GM19372 (cell line): ENCODE measurements at regions not wholly inside any gene's neighbourhood (a gene's known extent, or its start where the extent isn't known, plus 50 kb on each side); places are given as distances from the start of the nearest gene placed in this dataset.
"Not testable (repeated sequence)": the region's sequence is repeated elsewhere in the genome, so short reads cannot be mapped to it uniquely, and the experiment has no call there.

ENCODE experiments used
- ATAC-seq: cut with Tn5 transposase; IDR thresholded peaks from one replicate; pipeline ENCODE4 v1.9.1; 2021; ENCODE audit warnings: mild to moderate bottlenecking, low read depth, moderate library complexity; ENCODE audit not compliant: unreplicated experiment

- ATAC-seq = no peak
These were observed 136.1 kb upstream of the MYO3A start for GRCh38 chr10:25797888-25798429.

DNA sequence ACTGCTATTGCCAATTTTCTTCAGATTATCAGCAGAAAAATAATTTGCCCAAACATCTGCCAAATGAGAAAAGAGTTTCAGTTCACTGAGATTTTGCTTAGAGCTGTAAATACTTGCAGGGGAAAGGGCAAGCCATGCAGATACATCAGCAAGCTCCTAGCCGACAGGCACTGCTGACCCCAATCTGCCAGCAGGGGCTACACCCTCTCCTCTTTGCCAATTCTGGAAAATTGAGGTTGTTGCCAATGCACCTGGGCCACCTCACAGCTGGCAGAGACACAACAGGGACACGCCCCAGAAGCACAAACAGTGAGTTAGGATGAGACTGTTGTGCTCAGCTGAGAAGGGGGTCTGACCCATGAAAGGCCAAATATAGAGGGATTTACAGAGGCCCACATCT is 129.5 kb upstream of the MYO3A start:
- no peak for ATAC-seq

DNA sequence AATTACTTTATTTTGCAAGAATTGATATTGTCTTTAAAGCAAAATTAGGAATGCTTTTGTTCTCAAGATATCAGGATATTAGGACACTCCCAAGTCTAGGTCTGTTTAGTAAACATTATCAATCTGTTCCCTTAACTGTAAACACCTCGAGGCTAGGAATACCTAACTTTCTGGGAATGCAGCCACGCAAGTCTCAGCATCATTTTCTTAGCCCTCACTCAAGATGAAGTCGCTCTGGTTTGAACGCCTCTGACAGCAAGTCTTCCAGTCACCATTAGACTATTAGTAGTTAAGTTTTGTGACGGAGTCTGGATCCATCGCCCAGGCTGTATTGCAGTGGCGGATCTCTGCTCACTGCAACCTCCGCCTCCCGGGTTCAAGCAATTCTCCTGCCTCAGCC is 128.0 kb upstream of the MYO3A start:
- ATAC-seq = no peak

GRCh38 chr10:25808372-25808771 is 125.7 kb upstream of the MYO3A start:
- ATAC-seq = no peak

GRCh38 chr10:25811052-25811685 is 122.9 kb upstream of the MYO3A start:
- ATAC-seq = no peak

- ATAC-seq = no peak
These were observed 120.5 kb upstream of the MYO3A start for GRCh38 chr10:25813511-25813910.

DNA sequence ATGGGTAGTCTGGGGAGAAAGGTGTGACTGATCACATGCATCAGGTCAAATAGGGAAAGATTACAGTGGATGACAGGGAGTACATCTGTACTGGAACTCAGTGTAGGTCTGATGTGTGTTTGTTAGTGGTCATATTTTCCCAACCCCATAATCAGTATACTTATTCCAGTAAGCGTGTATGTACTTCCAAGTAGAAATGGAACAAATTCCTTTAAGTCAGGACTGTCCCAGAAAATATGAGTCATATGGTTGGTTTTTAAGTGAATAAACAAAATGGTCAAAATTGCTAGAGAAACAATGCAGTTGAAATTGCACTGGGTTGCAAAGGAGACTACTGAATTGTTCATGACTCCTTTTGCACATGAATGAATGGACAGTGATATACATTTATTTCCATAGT is 118.8 kb upstream of the MYO3A start:
- no peak for ATAC-seq

DNA sequence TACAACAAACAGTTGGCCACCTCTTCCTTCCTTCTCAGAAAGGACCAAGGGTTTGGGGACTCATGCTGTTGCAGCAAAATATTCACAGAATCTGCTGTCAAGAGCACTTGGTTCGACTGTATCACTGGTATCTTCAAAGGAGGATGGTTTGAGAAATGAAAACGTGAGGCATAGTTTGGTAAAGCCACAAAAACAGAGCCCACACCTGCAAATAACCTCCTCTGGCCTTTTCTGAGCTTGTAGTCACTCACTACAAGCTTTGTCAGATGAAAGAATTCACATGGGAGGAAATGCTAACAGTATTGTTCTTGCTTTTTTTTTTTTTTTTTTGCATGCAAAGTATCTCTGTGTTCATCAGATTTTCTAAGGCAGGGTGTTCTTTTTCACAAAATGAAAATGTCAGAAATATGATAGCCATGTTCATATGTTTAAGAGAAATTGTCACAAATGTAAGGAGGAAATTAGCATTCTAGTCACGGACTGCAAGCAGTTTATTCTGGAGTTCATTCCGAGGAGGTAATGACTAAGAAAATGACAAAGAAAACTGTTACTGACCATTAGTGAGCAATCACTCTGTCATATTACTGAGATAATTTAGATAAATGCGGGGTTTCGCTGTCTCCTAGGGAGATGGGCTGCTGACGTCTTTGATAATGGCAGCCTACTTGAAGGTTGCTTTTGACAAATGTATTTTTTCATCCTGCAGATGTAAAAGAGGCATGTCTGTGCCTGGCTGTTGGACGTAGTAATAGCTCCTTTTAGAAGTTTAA is 117.8 kb upstream of the MYO3A start:
- no peak for ATAC-seq

DNA sequence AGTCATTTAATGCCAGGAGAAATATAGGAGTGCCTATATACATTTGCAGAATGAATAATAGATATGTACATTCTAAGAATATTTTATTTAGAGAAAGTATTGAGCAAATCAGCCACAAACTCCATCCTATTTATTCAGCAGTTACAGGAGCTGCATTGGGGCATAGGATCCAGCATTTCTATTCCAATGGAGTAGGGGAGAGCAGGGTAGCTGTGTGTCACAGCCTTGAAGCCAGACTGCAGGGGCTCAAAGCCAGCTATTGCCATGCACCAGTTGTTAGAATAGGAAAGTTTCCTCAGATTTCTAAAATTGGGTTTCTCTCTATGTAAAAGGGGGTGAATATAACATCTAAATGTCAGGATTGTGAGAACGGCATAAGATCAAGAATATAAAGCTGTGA is 116.8 kb upstream of the MYO3A start:
- no peak for ATAC-seq

GRCh38 chr10:25818751-25819150 is 115.3 kb upstream of the MYO3A start:
- no peak for ATAC-seq

GRCh38 chr10:25820472-25820871 is 113.6 kb upstream of the MYO3A start:
- no peak for ATAC-seq

DNA sequence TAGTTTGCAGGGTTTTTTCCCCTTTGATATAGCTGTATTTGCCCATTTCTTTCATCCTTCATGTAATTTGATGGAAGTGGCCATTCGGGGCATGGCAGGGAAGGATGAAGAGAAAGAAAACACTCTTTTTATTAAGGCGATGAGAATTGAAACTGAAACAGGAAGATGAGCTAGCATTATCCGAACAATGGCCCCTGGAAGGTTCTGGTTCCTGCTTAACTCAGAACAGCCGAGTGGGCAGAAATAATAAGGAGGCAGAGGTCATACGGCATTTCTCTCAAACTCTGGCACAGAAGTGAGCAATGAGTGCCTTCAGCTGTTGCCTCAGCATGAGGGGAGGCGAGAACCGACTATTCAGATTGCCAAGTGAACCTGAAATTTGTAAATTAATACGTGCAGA is 113.2 kb upstream of the MYO3A start:
- ATAC-seq = no peak

DNA sequence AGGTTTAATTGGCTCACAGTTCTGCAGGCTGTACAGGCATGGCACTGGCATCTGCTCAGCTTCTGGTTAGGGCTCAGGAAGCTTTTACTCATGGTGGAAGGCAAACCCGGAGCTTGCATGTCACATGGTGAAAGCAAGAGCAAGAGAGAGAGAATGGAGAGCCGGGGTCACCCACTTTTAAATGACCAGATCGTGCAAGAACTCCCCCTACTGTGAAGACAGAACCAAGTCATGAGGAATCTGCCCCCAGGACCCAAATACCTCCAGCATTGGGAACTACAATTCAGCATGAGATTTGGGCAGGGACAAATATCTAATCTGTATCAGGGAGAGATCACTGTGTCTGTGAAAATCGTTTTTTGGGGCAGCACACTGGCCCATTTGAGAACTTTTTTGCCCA is 110.0 kb upstream of the MYO3A start:
- ATAC-seq = no peak

DNA sequence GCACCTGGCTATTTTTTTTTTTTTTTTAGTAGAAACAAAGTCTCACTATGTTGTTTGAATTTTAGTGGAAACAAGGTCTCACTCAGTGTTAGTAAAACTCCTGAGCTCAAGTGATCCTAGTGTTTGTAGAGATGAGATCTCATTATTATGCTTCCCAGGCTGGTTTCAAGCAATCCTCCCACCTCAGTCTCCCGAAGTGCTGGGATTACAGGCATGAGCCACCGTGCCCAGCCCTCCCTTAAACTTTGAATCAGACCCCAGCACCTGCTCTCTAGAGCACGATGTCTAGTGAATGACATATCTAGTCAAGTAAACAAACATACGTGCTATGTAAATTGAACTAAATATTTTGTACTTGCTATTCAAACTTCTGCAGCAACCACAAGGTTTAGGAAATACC is 105.6 kb upstream of the MYO3A start:
- no peak for ATAC-seq

DNA sequence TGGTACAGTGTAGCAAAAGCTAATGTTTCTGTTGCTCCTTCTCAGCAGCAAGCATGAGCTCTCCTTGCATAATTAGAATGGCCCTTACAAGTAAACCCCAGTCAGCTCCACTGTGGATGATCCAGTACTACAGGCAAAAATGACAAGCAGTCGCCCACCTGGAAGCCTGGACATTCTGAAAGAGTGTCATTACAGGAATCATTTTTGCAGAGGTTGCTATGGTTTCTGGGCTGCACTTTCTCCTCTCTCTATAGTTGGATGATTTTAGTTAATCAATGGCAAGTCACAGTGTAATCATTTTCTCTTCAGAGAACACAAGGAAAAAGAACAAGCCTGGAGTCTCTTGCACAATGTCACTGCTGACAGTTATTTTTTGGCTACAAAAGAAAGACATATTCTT is 102.9 kb upstream of the MYO3A start:
- ATAC-seq = no peak

- no peak for ATAC-seq
These were observed 94.3 kb upstream of the MYO3A start for GRCh38 chr10:25839683-25840082.

GRCh38 chr10:25840875-25841274 is 93.2 kb upstream of the MYO3A start:
- not testable (repeated sequence) for ATAC-seq

DNA sequence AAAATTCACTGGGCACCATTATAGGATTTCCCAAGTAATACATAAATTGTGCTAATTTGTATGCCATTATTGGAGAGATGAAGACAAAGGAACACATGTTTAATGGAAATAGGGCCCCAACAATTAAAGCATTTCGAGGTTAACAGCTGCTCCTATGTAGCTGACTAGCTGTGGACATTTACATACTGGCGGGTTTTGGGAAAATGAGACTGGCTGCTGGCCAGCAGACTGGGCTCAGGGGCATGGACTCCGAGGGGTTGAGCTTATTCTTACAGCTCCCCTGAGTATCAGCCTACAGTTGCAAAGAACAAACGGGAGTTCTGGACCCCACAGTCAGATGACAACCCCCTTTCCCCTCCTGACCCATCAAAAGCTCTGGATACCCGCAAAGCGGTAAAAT is 91.9 kb upstream of the MYO3A start:
- no peak for ATAC-seq

GRCh38 chr10:25843551-25844170 is 90.4 kb upstream of the MYO3A start:
- ATAC-seq = no peak

DNA sequence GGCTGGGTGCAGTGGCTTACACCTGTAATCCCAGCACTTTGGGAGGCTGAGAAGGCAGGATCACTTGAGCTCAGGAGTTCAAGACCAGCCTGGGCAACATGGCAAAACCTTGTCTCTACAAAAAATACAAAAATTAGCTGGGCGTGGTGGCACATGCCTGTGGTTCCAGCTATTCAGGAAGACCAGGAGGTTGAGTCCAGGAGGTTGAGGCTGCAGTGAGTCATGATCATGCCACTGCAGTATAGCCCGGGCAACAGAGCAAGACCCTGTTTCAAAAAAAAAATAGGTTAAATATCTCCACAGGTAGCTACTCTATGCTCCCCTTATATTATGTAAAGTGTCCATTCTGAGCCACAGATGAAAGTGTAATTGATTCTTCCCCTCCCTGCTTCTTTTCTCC is 89.3 kb upstream of the MYO3A start:
- ATAC-seq = not testable (repeated sequence)

GRCh38 chr10:25849268-25849667 is 84.8 kb upstream of the MYO3A start:
- no peak for ATAC-seq

GRCh38 chr10:25849988-25850387 is 84.0 kb upstream of the MYO3A start:
- no peak for ATAC-seq
